ENCODE measurements at regions not wholly inside any gene's neighbourhood (a gene's known extent, or its start where the extent isn't known, plus 50 kb on each side); places are given as distances from the start of the nearest gene placed in this dataset.

- ATAC-seq (no peak), DNase-seq (ENCODE audit: low spot score) (no peak)
- Mint-ChIP-seq H3K4me1 (no peaks in the 10 kb centered on the region), H3K9me3 (peaks cover 26% of the 10 kb centered on the region), H3K4me3 (no peak overlapping the region), H3K36me3 (peaks cover 6% of the 10 kb centered on the region), H3K27ac (no peak overlapping the region), H3K27me3 (ENCODE audit: low read depth) (no peaks in the 10 kb centered on the region)
- ChIA-PET POLR2A (no interaction called here), CTCF (interaction anchor here (1.7 kb wide), 1 partner anchor 19 kb away, joined by 7 read pairs; no protein-coding TSS in a partner anchor)
- TF ChIP-seq CDX4 (CRISPR knock-in tag; IDR thresholded peaks at IDR 0.05; ENCODE audit: borderline replicate concordance) (no peak), ZNF416 (CRISPR knock-in tag; IDR thresholded peaks at IDR 0.05) (no peak), EMX1 (CRISPR knock-in tag; IDR thresholded peaks at IDR 0.05) (no peak), PRDM15 (CRISPR knock-in tag; IDR thresholded peaks at IDR 0.05) (no peak), ZNF425 (CRISPR knock-in tag; conservative IDR thresholded peaks at IDR 0.05) (no peak), STAT6 (CRISPR knock-in tag; conservative IDR thresholded peaks at IDR 0.05; ENCODE audit: low read depth) (no peak), CREM (CRISPR knock-in tag; IDR thresholded peaks at IDR 0.05) (no peak), NFE2L1 (CRISPR knock-in tag; IDR thresholded peaks at IDR 0.05) (no peak), RORB (CRISPR knock-in tag; IDR thresholded peaks at IDR 0.05) (no peak), ZNF671 (CRISPR knock-in tag; IDR thresholded peaks at IDR 0.05) (no peak), E2F4 (CRISPR knock-in tag; IDR thresholded peaks at IDR 0.05; ENCODE audit: borderline replicate concordance, low read depth) (no peak), CTCF (IDR thresholded peaks at IDR 0.05) (no peak), IRF2 (CRISPR knock-in tag; IDR thresholded peaks at IDR 0.05; ENCODE audit: borderline replicate concordance, low read depth) (no peak), ETV6 (CRISPR knock-in tag; IDR thresholded peaks at IDR 0.05) (no peak), HMGA2 (CRISPR knock-in tag; IDR thresholded peaks at IDR 0.05) (no peak), ZBTB21 (CRISPR knock-in tag; IDR thresholded peaks at IDR 0.05; ENCODE audit: borderline replicate concordance) (no peak), ZSCAN18 (CRISPR knock-in tag; IDR thresholded peaks at IDR 0.05) (no peak)
Measured at GRCh38 chr20:11186301-11187008, 512.7 kb upstream of the JAG1 start.
